DND-41 (cell line): ENCODE measurements at regions not wholly inside any gene's neighbourhood (a gene's known extent, or its start where the extent isn't known, plus 50 kb on each side); places are given as distances from the start of the nearest gene placed in this dataset.

ENCODE experiments used
- CTCF ChIP-seq: IDR thresholded peaks from 2 replicates; pipeline ENCODE4 v1.5.1; 2012; ENCODE audit warnings: borderline replicate concordance, low read length, moderate library complexity, mild to moderate bottlenecking; ENCODE audit not compliant: poor library complexity, severe bottlenecking; ENCODE audit errors: extremely low read depth
- EZH2 ChIP-seq: IDR thresholded peaks from 3 replicates; pipeline ENCODE4 v1.6.1; 2012; ENCODE audit warnings: borderline replicate concordance, low read depth, mild to moderate bottlenecking, moderate library complexity, low read length, inconsistent platforms; ENCODE audit not compliant: severe bottlenecking

GRCh38 chr13:31441800-31442510 is 242.2 kb downstream of the B3GLCT start:
- no peak for TF ChIP-seq CTCF
- no peak for TF ChIP-seq EZH2
